Medulla oblongata (tissue), 1 donor: ENCODE measurements at regions not wholly inside any gene's neighbourhood (a gene's known extent, or its start where the extent isn't known, plus 50 kb on each side); places are given as distances from the start of the nearest gene placed in this dataset.
"Not testable (repeated sequence)": the region's sequence is repeated elsewhere in the genome, so short reads cannot be mapped to it uniquely, and the experiment has no call there.

ENCODE experiments used
- DNase-seq: peaks from one replicate; pipeline ENCODE4 v3.0.0-alpha.2; 2015; ENCODE audit errors: extremely low spot score

- DNase-seq = no peak
Observed at GRCh38 chr12:46573347-46573658, 200.7 kb upstream of the SLC38A2 start.

DNA sequence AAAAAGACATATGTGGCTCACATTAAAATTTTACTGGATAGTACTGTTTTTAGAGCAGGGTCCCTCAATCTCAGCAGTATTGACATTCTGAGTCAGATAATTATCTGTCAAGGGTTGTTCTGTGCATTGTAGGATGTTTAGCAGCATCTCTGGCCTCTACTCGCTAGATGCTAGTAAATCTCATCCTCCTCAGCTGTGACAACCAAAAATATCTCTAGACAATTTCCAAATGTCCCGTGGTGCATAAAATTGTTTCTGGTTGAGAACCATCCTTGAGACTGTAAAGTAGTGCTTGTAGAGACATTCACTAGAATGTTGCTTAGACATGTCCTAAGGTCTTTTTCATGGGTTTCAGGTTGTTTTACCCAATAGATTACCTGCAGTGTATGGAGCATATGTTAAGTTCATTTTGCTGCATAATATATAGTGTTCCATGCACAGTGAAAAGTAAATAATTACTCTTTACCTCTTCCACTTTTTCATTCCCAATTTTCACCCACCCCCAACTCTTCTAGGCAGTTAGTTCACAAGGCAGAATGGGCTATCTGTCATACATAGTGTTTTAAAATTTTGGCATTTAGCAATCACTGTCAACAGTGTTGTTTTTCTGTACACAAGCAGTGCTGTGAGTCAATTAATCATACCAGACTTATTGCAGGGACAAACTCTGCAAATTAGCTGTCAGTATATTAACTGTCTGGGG, 200.2 kb upstream of the SLC38A2 start:
- no peak for DNase-seq

GRCh38 chr12:46571608-46572007, 199.0 kb upstream of the SLC38A2 start:
- DNase-seq = no peak

DNA sequence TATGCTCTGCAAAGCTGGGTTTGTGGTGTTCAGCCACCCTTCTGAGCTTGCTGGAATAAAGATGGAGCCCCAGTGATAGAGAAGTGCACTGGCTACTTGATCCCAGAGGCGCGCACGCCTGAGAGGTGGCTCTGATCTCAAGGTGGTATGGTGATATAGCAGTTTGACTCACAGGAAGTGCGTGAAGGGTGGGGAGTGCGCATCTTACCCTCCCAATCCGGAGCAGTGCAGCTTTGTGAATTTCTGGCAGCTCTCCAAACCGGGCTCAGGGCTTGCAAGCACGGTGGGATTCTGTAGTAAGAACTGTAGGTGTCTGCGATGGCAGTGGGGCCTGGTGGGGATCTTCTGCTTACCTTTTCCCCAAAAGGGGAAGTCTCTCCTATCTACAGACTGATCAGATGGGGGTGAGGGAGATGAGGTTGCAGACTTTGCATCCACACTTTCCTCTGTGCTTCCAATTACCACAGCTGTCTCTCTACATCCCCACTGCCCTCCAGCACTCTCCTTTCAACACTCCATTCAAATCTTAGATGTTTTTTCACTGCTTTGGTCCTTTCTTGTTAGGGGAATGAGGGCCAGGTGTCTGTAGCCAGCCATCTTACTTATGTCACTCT, 197.4 kb upstream of the SLC38A2 start:
- no peak for DNase-seq

DNA sequence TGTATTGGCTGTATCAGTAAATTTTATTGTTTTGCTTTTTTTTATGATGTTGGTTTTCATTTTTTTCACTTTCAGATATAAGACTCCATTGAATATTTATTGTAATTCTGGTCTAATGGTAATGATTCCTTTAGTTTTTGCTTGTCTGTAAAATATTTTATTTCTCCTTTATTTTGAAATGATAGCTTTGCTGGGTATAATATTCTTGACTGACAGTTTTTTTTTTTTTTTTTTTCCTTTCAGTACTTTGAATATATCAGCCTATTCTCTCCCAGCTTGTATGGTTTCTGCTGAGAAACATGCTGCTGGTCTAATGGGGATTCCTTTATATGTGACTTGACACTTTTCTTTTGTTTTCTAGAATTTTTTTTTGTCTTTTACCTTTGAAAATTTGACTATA, 195.1 kb upstream of the SLC38A2 start:
- no peak for DNase-seq

GRCh38 chr12:46562625-46563225, 190.2 kb upstream of the SLC38A2 start:
- DNase-seq = peak; percentile 32

GRCh38 chr12:46561769-46562624, 189.4 kb upstream of the SLC38A2 start:
- not testable (repeated sequence) for DNase-seq

DNA sequence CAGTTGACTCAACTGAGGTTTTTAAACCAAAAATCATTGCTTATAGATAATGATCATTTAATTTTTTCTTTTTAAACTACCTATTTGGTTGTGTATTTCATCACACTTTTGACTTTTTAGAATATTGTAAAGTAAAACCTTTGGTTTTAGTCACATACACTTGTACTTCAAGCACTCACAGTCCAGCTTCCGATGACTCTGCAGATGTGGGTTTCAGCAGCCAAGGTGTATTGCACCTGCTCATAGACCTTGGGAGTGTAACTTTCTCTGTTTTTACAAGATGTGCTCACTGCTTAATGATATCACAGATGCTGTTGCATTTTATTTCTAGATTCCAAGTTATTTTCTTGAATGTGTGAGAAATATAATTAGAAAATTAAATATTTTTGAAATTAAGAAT, 188.3 kb upstream of the SLC38A2 start:
- DNase-seq = no peak

DNA sequence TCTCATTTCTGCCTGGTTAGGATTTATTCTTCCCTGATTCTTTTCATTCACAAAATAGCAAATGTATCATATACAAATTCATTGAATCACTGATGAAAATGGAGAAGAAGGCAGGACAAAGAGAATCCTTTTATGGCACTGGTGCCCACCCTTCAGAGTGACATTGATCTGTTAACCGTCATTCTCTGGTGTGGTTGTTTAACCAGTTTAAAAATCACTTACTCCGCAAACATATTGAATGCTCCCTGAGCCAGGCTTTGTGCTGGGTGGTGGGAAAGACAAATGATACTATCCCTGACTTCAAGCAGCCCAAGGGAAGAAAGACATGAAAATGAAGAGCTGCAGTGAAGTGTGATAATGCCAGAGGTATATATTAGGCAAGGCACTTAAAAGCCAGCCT, 187.5 kb upstream of the SLC38A2 start:
- DNase-seq = no peak

DNA sequence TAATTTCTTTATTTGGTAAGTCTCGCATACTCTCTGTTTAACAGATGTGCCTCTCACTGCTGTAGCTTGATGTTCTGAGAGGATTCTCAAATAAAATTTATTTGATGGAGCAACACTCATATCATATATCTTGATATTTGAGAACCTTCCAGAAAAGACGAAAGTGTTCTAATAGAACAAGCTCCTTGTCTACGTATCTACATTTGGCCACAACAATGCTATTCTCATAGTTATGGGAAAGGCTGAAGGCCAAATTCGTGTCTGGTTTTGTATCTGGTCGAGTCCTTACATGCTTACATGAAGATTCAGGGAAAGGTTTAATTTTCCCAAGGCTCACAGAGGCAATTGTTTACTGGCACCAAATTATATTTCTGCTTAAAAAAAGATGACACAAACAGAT, 186.7 kb upstream of the SLC38A2 start:
- no peak for DNase-seq

DNA sequence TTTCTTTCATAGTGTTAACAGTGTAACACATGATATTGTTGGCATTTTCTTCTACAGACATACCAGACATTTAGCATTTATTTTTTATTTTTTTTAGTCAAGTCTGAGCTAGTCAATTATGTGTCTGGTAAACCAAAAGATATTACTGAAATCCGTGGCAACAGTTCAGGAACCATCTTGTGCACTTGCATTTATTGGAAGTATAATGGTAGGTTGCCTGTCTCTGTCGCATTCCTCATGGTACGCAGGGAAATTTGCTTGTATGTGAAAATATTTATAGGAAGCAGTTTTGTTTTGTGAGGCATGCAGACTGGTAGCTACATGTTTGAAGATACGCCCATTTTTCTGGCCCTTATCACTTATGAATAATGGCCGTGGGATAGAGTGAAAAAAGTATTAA, 186.1 kb upstream of the SLC38A2 start:
- no peak for DNase-seq

GRCh38 chr12:46557539-46558373, 185.2 kb upstream of the SLC38A2 start:
- DNase-seq = no peak

- DNase-seq = no peak
Observed at GRCh38 chr12:46556819-46557524, 184.4 kb upstream of the SLC38A2 start.

GRCh38 chr12:46556105-46556559, 183.6 kb upstream of the SLC38A2 start:
- no peak for DNase-seq

GRCh38 chr12:46555406-46555852, 182.9 kb upstream of the SLC38A2 start:
- DNase-seq = no peak

- DNase-seq = no peak
Observed at GRCh38 chr12:46554460-46554859, 181.9 kb upstream of the SLC38A2 start.

DNA sequence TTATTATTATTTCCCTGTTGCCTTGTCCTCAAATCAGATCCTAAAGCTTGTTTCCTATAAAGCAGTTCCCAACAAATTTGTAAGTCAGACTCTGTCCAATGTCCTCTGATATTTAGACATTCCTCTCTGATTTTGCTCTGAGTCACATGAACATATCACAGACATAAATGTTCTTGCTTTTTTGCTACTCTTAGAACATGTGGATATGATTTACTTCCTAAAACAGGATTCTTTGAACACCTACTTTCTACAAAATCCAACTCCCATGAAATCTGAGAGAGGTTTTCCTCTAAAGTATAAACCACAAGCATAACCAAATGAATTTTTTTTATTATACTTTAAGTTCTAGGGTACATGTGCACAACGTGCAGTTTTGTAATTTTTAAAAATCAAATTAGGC, 181.3 kb upstream of the SLC38A2 start:
- DNase-seq = no peak

- DNase-seq = no peak
Observed at GRCh38 chr12:46553266-46553665, 180.7 kb upstream of the SLC38A2 start.

- no peak for DNase-seq
Observed at GRCh38 chr12:46550266-46550879, 177.8 kb upstream of the SLC38A2 start.

GRCh38 chr12:46549527-46550265, 177.1 kb upstream of the SLC38A2 start:
- DNase-seq = no peak
